ENCODE measurements at regions not wholly inside any gene's neighbourhood (a gene's known extent, or its start where the extent isn't known, plus 50 kb on each side); places are given as distances from the start of the nearest gene placed in this dataset.

GRCh38 chr11:95516175-95516574 is 273.4 kb downstream of the FAM76B start:
- TF ChIP-seq CTCF (IDR thresholded peaks at IDR 0.05) (no peak), EP300 (IDR thresholded peaks at IDR 0.05) (no peak)

Data from ovary (tissue), 3 donors.